ENCODE measurements at regions not wholly inside any gene's neighbourhood (a gene's known extent, or its start where the extent isn't known, plus 50 kb on each side); places are given as distances from the start of the nearest gene placed in this dataset.

DNA sequence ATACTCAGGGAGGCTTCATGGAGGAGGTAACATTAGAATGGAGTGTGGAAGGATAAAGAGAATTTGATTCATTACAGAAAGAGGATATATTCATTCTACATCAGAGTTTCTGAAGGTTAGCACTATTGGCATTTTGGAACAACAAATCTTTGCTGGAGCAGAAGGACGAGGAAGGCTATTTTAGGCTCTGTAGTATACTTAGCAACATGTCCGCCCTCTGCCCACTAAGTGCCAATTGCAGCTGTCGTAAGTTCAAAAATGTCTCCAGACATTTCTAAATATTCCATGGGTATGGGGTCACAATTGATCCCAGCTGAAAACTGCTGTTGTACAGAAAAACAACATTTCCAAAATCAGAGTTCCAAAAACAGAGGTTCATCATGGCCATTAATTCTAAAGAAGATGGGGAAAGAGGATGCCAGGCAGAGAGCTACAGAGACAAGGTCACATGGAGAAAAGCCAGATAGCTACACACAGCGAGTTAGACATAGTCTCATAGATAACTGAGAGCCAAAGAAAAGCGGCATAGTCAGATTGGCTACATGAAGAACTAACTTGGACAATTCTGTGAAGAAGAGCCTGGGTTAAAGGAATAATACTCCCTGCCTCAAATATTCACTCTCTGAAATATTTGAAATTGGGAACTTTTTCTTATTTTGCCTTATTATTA lies 846.4 kb upstream of the CDH8 start:
- TF ChIP-seq, protein P1, sequence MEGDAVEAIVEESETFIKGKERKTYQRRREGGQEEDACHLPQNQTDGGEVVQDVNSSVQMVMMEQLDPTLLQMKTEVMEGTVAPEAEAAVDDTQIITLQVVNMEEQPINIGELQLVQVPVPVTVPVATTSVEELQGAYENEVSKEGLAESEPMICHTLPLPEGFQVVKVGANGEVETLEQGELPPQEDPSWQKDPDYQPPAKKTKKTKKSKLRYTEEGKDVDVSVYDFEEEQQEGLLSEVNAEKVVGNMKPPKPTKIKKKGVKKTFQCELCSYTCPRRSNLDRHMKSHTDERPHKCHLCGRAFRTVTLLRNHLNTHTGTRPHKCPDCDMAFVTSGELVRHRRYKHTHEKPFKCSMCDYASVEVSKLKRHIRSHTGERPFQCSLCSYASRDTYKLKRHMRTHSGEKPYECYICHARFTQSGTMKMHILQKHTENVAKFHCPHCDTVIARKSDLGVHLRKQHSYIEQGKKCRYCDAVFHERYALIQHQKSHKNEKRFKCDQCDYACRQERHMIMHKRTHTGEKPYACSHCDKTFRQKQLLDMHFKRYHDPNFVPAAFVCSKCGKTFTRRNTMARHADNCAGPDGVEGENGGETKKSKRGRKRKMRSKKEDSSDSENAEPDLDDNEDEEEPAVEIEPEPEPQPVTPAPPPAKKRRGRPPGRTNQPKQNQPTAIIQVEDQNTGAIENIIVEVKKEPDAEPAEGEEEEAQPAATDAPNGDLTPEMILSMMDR (IDR thresholded peaks at IDR 0.05; ENCODE audit: insufficient read depth, low read length) = no peak
- no peak for TF ChIP-seq GABPA (IDR thresholded peaks at IDR 0.05; ENCODE audit: low read depth)
- no peak for TF ChIP-seq POLR2AphosphoS5 (IDR thresholded peaks at IDR 0.05; ENCODE audit: low read depth)

Data from HL-60 (cell line).